K562 (cell line): ENCODE measurements at regions not wholly inside any gene's neighbourhood (a gene's known extent, or its start where the extent isn't known, plus 50 kb on each side); places are given as distances from the start of the nearest gene placed in this dataset.

ENCODE experiments used
- ATAC-seq: fragments of 200-7000 bp; cut with Tn5 transposase; 3 replicates; pipeline ENCODE4 v1.9.1; 2020; ENCODE audit warnings: moderate library complexity
- BruUV-seq: library from RNA; stranded (reverse); fragments of 400-500 nt; replicated peaks from 2 replicates; lab custom pipeline; 2021; lab: Mats Ljungman, UMichigan
- CTCF ChIA-PET: fragments of 300-600 bp; formaldehyde crosslinking; extraction: SDS; loops from one replicate; lab custom pipeline; 2021; ENCODE audit warnings: low intra/inter-chr PET ratio; lab: Yijun Ruan, JAX
- POLR2A ChIA-PET: fragments of 300-600, 350-650 bp; sonication (Branson Sonifier 250); formaldehyde crosslinking; extraction: SDS; loops from one replicate; lab custom pipeline; 2021; ENCODE audit warnings: antibody characterized with exemption, inconsistent platforms; lab: Yijun Ruan, JAX
- DNase-seq, 4 experiments: peaks; one replicate each; pipeline versions ENCODE4 v3.0.0 to v3.0.0-alpha.2; 2011 to 2018; ENCODE audit warnings: low spot score in 3 of 4, mixed read lengths in 3 of 4; ENCODE audit errors: extremely low read depth in 1 of 4
- FAIRE-seq: peaks from 2 replicates; lab custom pipeline; 2011; peaks lifted over from hg19 to GRCh38; lab: Jason Lieb, UNC
- H2AFZ ChIP-seq: 2 replicates; pipeline ENCODE4 v1.6.0; 2011; ENCODE audit warnings: low read depth, low read length, control low read depth, inconsistent platforms
- H3K27ac ChIP-seq: fragments of 200-600 bp; 3 replicates; pipeline ENCODE4 v1.8.0; 2011; ENCODE audit warnings: low read depth, mild to moderate bottlenecking, control low read depth, inconsistent platforms, low read length, moderate library complexity, mixed read lengths; ENCODE audit errors: extremely low read depth
- H3K27me3 ChIP-seq, 2 experiments: fragments of 300-600 bp in 1 of 2; 2 replicates in 1 of 2; 3 replicates in 1 of 2; pipeline versions ENCODE4 v1.6.0 to v1.8.0; 2011; ENCODE audit warnings: inconsistent platforms in 2 of 2, low read length in 2 of 2, mild to moderate bottlenecking in 1 of 2, mixed read lengths in 1 of 2, moderate library complexity in 1 of 2; ENCODE audit not compliant: control insufficient read depth in 2 of 2, insufficient read depth in 2 of 2
- H3K36me3 ChIP-seq: fragments of 300-600 bp; 3 replicates; pipeline ENCODE4 v1.8.0; 2011; ENCODE audit warnings: mild to moderate bottlenecking, low read length, inconsistent platforms; ENCODE audit not compliant: control insufficient read depth, insufficient read depth
- H3K4me1 ChIP-seq, 2 experiments: fragments of 200-600 bp in 1 of 2; replicated peaks in 1 of 2; 2 replicates in 1 of 2; 3 replicates in 1 of 2; pipeline versions ENCODE4 v1.5.1 to v1.8.0; 2011; ENCODE audit warnings: inconsistent platforms in 2 of 2, low read length in 2 of 2, mild to moderate bottlenecking in 1 of 2, mixed read lengths in 1 of 2, moderate library complexity in 1 of 2; ENCODE audit not compliant: control insufficient read depth in 2 of 2, insufficient read depth in 2 of 2
- H3K4me2 ChIP-seq: 2 replicates; pipeline ENCODE4 v1.6.1; 2011; ENCODE audit warnings: low read length, control low read depth, inconsistent platforms, mixed read lengths; ENCODE audit not compliant: insufficient read depth
- H3K4me3 ChIP-seq: fragments of 200-600 bp; sonication (generic), shearing (Covaris generic); 2 replicates; pipeline ENCODE4 v1.5.1; 2016; ENCODE audit warnings: control low read depth, inconsistent platforms
- H3K79me2 ChIP-seq: fragments of 200-600 bp; 3 replicates; pipeline ENCODE4 v1.8.0; 2011; ENCODE audit warnings: low read length, inconsistent platforms; ENCODE audit not compliant: control insufficient read depth, insufficient read depth
- H3K9ac ChIP-seq, 2 experiments: 2 replicates each; pipeline versions ENCODE4 v1.6.0 to v1.6.1; 2011; ENCODE audit warnings: low read depth in 2 of 2, low read length in 2 of 2, control low read depth in 1 of 2, inconsistent platforms in 1 of 2, mild to moderate bottlenecking in 1 of 2, mixed read lengths in 1 of 2; ENCODE audit not compliant: insufficient read depth in 1 of 2
- H3K9me1 ChIP-seq: one replicate; pipeline ENCODE4 v1.6.0; 2011; ENCODE audit warnings: inconsistent platforms, mild to moderate bottlenecking, low read length, moderate library complexity; ENCODE audit not compliant: control insufficient read depth, insufficient read depth
- H3K9me3 ChIP-seq: replicated peaks from 2 replicates; pipeline ENCODE4 v1.5.1; 2011; ENCODE audit warnings: low read depth, low read length, inconsistent platforms; ENCODE audit not compliant: control insufficient read depth, insufficient read depth
- H4K20me1 ChIP-seq: replicated peaks from 2 replicates; pipeline ENCODE4 v1.6.1; 2011; ENCODE audit warnings: low read length, inconsistent platforms, mixed read lengths; ENCODE audit not compliant: control insufficient read depth, insufficient read depth
- ATF2 ChIP-seq: sonication (generic); formaldehyde crosslinking; IDR thresholded peaks from 2 replicates; pipeline ENCODE4 v1.8.1; 2022; ENCODE audit warnings: missing genetic modification reagents
- BACH1 ChIP-seq: fragments of 200-800 bp; sonication (Bioruptor generic); IDR thresholded peaks from 2 replicates; pipeline ENCODE4 v1.6.1; 2016; ENCODE audit warnings: missing genetic modification characterization, missing compliant biosample characterization
- CEBPB ChIP-seq: fragments of 450-650 bp; IDR thresholded peaks from 2 replicates; pipeline ENCODE4 v1.6.1; 2016; ENCODE audit warnings: missing genetic modification characterization, missing compliant biosample characterization
- ELF2 ChIP-seq: fragments of 250-450 bp; sonication (Bioruptor Pico); IDR thresholded peaks from 2 replicates; pipeline ENCODE4 v1.5.0; 2021; ENCODE audit warnings: mild to moderate bottlenecking
- NFXL1 ChIP-seq: fragments of 450-650 bp; formaldehyde crosslinking; IDR thresholded peaks from 2 replicates; pipeline ENCODE4 v1.4.0; 2021; ENCODE audit warnings: mild to moderate bottlenecking
- PCBP1 ChIP-seq: fragments of 200-400 bp; formaldehyde crosslinking; IDR thresholded peaks from 2 replicates; pipeline ENCODE4 v1.6.1; 2018; ENCODE audit warnings: mild to moderate bottlenecking, low read depth, low read length; ENCODE audit not compliant: poor library complexity, severe bottlenecking
- SMAD2 ChIP-seq: fragments of 150-350 bp; IDR thresholded peaks from 2 replicates; pipeline ENCODE4 v1.6.1; 2014; ENCODE audit warnings: low read depth, mild to moderate bottlenecking, low read length
- TARDBP ChIP-seq: fragments of 450-650 bp; IDR thresholded peaks from 2 replicates; pipeline ENCODE4 v1.6.1; 2016
- TCF15 ChIP-seq: fragments of 250-450 bp; sonication (Bioruptor Pico); IDR thresholded peaks from 2 replicates; pipeline ENCODE4 v1.8.0; 2022; ENCODE audit warnings: moderate library complexity, mild to moderate bottlenecking, inconsistent platforms
- ZNF174 ChIP-seq: fragments of 250-450 bp; sonication (Bioruptor Pico); IDR thresholded peaks from 2 replicates; pipeline ENCODE4 v1.4.0; 2020; ENCODE audit warnings: mild to moderate bottlenecking
- ZNF184 ChIP-seq: sonication (generic); formaldehyde crosslinking; IDR thresholded peaks from 2 replicates; pipeline ENCODE4 v1.5.0; 2020; ENCODE audit warnings: missing genetic modification reagents
- ZNF3 ChIP-seq: fragments of 250-450 bp; sonication (Bioruptor Pico); IDR thresholded peaks from 2 replicates; pipeline ENCODE4 v1.5.0; 2021; ENCODE audit warnings: mild to moderate bottlenecking, moderate library complexity
- ZNF41 ChIP-seq: fragments of 250-450 bp; sonication (Bioruptor Pico); conservative IDR thresholded peaks from 2 replicates; pipeline ENCODE4 v1.4.0; 2020; ENCODE audit warnings: mild to moderate bottlenecking
- ZNF431 ChIP-seq: sonication (generic); formaldehyde crosslinking; IDR thresholded peaks from 2 replicates; pipeline ENCODE4 v1.8.0; 2022; ENCODE audit warnings: mild to moderate bottlenecking, missing genetic modification reagents
- ZNF668 ChIP-seq: fragments of 250-450 bp; sonication (Bioruptor Pico); IDR thresholded peaks from 2 replicates; pipeline ENCODE4 v1.8.0; 2022; ENCODE audit warnings: mild to moderate bottlenecking, inconsistent platforms
- ZNF785 ChIP-seq: fragments of 250-450 bp; sonication (Bioruptor Pico); IDR thresholded peaks from 2 replicates; pipeline ENCODE4 v1.4.0; 2020; ENCODE audit warnings: mild to moderate bottlenecking
- WGBS: fragments of 100-300 bp; shearing (Covaris generic); methylation state at CpG from one replicate; pipeline ENCODE4 v1.1.6; 2016; ENCODE audit warnings: low coverage, mixed read lengths; ENCODE audit not compliant: insufficient coverage; ENCODE audit errors: missing lambda C conversion rate; 5-methylcytosine and 5-hydroxymethylcytosine counted together
- in situ Hi-C: fragments of 300-500 bp; cut with MboI; formaldehyde crosslinking; loops from 4 replicates; pipeline ENCODE4 v1.15.0; 2018; ENCODE audit warnings: inconsistent platforms, mixed read lengths
- intact Hi-C: fragments of 100-400 bp; cut with micrococcal nuclease; formaldehyde crosslinking; loops from 2 replicates; pipeline ENCODE4 v1.14.2; 2022
- TF ChIP-seq, protein P1 (sequence below), 2 experiments: IDR thresholded peaks; 2 replicates each; pipeline ENCODE4 v1.6.1; 2012; ENCODE audit warnings: improper control_type of control experiment in 2 of 2, low read depth in 2 of 2, low read length in 2 of 2, borderline replicate concordance in 1 of 2
- TF ChIP-seq, protein P2 (sequence below): IDR thresholded peaks from 2 replicates; pipeline ENCODE4 v1.6.1; 2016; ENCODE audit warnings: missing genetic modification characterization, missing compliant biosample characterization
- TF ChIP-seq, protein P3 (sequence below): fragments of 200-800 bp; sonication (Bioruptor generic); IDR thresholded peaks from 2 replicates; pipeline ENCODE4 v1.6.1; 2017; ENCODE audit warnings: missing genetic modification characterization, missing compliant biosample characterization

DNA sequence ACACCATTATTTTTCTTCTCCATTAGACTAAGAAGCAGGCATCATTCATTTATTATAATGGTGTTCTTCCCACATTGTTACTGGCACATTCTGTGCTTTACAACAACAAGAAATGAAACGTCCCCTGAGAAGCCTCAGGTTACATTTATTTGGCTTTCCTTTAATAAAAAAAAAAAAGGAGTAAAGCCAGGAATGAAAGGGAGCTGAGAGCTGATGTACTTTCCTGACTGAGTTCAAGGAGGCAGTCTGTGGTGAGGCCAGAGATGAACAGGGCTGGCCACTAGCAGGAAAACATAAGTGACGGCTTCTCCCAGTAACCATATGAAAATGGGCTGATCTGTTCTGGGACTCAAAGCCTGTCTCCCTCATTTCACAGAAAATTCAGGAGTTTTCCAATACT, 742.1 kb downstream of the MAFB start:
- Histone ChIP-seq H3K79me2 (no peaks in the 10 kb centered on the region), H3K9me3 (peaks cover 4% of the 10 kb centered on the region), H3K27me3 (no peaks in the 10 kb centered on the region), H3K4me2 (no peak overlapping the region), H3K9me1 (no peaks in the 10 kb centered on the region), H3K4me3 (no peak overlapping the region), H4K20me1 (no peaks in the 10 kb centered on the region), H3K36me3 (no peaks in the 10 kb centered on the region), H3K27ac (no peak overlapping the region), H3K4me1 (no peaks in the 10 kb centered on the region), H3K9ac (no peak overlapping the region), H2AFZ (no peak overlapping the region)
- in situ Hi-C loops (no loop called here), intact Hi-C loops (no loop called here)
- DNase-seq (no peak), FAIRE-seq (no peak), ATAC-seq (no peak)
- WGBS: 0% methylated on average over 2 of the region's 2 CpGs
- no TSS peak for BruUV-seq
- ChIA-PET CTCF (no interaction called here), POLR2A (no interaction called here)
- TF ChIP-seq ZNF785 (CRISPR knock-in tag): no peak
- no peak for TF ChIP-seq PCBP1
- TF ChIP-seq ELF2 (CRISPR knock-in tag): no peak
- TF ChIP-seq, protein P1, sequence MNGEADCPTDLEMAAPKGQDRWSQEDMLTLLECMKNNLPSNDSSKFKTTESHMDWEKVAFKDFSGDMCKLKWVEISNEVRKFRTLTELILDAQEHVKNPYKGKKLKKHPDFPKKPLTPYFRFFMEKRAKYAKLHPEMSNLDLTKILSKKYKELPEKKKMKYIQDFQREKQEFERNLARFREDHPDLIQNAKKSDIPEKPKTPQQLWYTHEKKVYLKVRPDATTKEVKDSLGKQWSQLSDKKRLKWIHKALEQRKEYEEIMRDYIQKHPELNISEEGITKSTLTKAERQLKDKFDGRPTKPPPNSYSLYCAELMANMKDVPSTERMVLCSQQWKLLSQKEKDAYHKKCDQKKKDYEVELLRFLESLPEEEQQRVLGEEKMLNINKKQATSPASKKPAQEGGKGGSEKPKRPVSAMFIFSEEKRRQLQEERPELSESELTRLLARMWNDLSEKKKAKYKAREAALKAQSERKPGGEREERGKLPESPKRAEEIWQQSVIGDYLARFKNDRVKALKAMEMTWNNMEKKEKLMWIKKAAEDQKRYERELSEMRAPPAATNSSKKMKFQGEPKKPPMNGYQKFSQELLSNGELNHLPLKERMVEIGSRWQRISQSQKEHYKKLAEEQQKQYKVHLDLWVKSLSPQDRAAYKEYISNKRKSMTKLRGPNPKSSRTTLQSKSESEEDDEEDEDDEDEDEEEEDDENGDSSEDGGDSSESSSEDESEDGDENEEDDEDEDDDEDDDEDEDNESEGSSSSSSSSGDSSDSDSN (IDR thresholded peaks at IDR 0.05; ENCODE audit: borderline replicate concordance in 1 of 2, low read depth in 2 of 2, low read length in 2 of 2): no peak
- TF ChIP-seq SMAD2: no peak
- no peak for TF ChIP-seq TCF15 (CRISPR knock-in tag)
- TF ChIP-seq BACH1 (tag): no peak
- no peak for TF ChIP-seq ATF2 (CRISPR knock-in tag)
- no peak for TF ChIP-seq ZNF184 (CRISPR knock-in tag)
- no peak for TF ChIP-seq CEBPB
- no peak for TF ChIP-seq TARDBP
- TF ChIP-seq, protein P2, sequence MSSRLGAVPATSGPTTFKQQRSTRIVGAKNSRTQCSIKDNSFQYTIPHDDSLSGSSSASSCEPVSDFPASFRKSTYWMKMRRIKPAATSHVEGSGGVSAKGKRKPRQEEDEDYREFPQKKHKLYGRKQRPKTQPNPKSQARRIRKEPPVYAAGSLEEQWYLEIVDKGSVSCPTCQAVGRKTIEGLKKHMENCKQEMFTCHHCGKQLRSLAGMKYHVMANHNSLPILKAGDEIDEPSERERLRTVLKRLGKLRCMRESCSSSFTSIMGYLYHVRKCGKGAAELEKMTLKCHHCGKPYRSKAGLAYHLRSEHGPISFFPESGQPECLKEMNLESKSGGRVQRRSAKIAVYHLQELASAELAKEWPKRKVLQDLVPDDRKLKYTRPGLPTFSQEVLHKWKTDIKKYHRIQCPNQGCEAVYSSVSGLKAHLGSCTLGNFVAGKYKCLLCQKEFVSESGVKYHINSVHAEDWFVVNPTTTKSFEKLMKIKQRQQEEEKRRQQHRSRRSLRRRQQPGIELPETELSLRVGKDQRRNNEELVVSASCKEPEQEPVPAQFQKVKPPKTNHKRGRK (tag): no peak
- no peak for TF ChIP-seq ZNF431 (CRISPR knock-in tag)
- no peak for TF ChIP-seq ZNF41 (CRISPR knock-in tag)
- TF ChIP-seq ZNF174 (CRISPR knock-in tag): no peak
- TF ChIP-seq ZNF3: no peak
- no peak for TF ChIP-seq ZNF668 (CRISPR knock-in tag)
- TF ChIP-seq, protein P3, sequence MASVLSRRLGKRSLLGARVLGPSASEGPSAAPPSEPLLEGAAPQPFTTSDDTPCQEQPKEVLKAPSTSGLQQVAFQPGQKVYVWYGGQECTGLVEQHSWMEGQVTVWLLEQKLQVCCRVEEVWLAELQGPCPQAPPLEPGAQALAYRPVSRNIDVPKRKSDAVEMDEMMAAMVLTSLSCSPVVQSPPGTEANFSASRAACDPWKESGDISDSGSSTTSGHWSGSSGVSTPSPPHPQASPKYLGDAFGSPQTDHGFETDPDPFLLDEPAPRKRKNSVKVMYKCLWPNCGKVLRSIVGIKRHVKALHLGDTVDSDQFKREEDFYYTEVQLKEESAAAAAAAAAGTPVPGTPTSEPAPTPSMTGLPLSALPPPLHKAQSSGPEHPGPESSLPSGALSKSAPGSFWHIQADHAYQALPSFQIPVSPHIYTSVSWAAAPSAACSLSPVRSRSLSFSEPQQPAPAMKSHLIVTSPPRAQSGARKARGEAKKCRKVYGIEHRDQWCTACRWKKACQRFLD (CRISPR knock-in tag): no peak
- TF ChIP-seq NFXL1 (CRISPR knock-in tag): no peak
